CD4-positive, alpha-beta T cell treated with Interleukin-17A for 4 hours (primary cell): ENCODE measurements at regions not wholly inside any gene's neighbourhood (a gene's known extent, or its start where the extent isn't known, plus 50 kb on each side); places are given as distances from the start of the nearest gene placed in this dataset.

Experiments
- DNase-seq: peaks from one replicate; pipeline ENCODE4 v3.0.0-alpha.2; 2020; ENCODE audit warnings: mixed read lengths

GRCh38 chr12:90193500-90193899, 484.9 kb upstream of the ATP2B1 start:
- no peak for DNase-seq

GRCh38 chr12:90188857-90189256, 480.2 kb upstream of the ATP2B1 start:
- DNase-seq = no peak

- DNase-seq = no peak
Observed at GRCh38 chr12:90183201-90183600, 474.6 kb upstream of the ATP2B1 start.

GRCh38 chr12:90181216-90181615, 472.6 kb upstream of the ATP2B1 start:
- no peak for DNase-seq

- DNase-seq = no peak
Observed at GRCh38 chr12:90174956-90175355, 466.3 kb upstream of the ATP2B1 start.

- DNase-seq = no peak
Observed at GRCh38 chr12:90174198-90174510, 465.5 kb upstream of the ATP2B1 start.

GRCh38 chr12:90173499-90174197, 465.0 kb upstream of the ATP2B1 start:
- DNase-seq = no peak

- DNase-seq = no peak
Observed at GRCh38 chr12:90172524-90172923, 463.9 kb upstream of the ATP2B1 start.

- no peak for DNase-seq
Observed at GRCh38 chr12:90170740-90171139, 462.1 kb upstream of the ATP2B1 start.

- DNase-seq = no peak
Observed at GRCh38 chr12:90167518-90168208, 459.0 kb upstream of the ATP2B1 start.

GRCh38 chr12:90166671-90167070, 458.0 kb upstream of the ATP2B1 start:
- DNase-seq = no peak

GRCh38 chr12:90166012-90166411, 457.4 kb upstream of the ATP2B1 start:
- DNase-seq = no peak

GRCh38 chr12:90163975-90164374, 455.3 kb upstream of the ATP2B1 start:
- DNase-seq = no peak

GRCh38 chr12:90153827-90154226, 445.2 kb upstream of the ATP2B1 start:
- no peak for DNase-seq

GRCh38 chr12:90152897-90153624, 444.4 kb upstream of the ATP2B1 start:
- DNase-seq = no peak

GRCh38 chr12:90151491-90152015, 442.9 kb upstream of the ATP2B1 start:
- DNase-seq = no peak

GRCh38 chr12:90149453-90149852, 440.8 kb upstream of the ATP2B1 start:
- DNase-seq = no peak

GRCh38 chr12:90129366-90130030, 420.9 kb upstream of the ATP2B1 start:
- no peak for DNase-seq

- no peak for DNase-seq
Observed at GRCh38 chr12:90128526-90128925, 419.9 kb upstream of the ATP2B1 start.

GRCh38 chr12:90126125-90126524, 417.5 kb upstream of the ATP2B1 start:
- DNase-seq = no peak

GRCh38 chr12:90124914-90125313, 416.3 kb upstream of the ATP2B1 start:
- no peak for DNase-seq

- no peak for DNase-seq
Observed at GRCh38 chr12:90124289-90124688, 415.7 kb upstream of the ATP2B1 start.

GRCh38 chr12:90122681-90123080, 414.0 kb upstream of the ATP2B1 start:
- no peak for DNase-seq
